GM21737 (cell line): ENCODE measurements at regions not wholly inside any gene's neighbourhood (a gene's known extent, or its start where the extent isn't known, plus 50 kb on each side); places are given as distances from the start of the nearest gene placed in this dataset.
"Not testable (repeated sequence)": the region's sequence is repeated elsewhere in the genome, so short reads cannot be mapped to it uniquely, and the experiment has no call there.

ENCODE experiments used
- ATAC-seq: cut with Tn5 transposase; IDR thresholded peaks from one replicate; pipeline ENCODE4 v1.9.1; 2021; ENCODE audit warnings: mild to moderate bottlenecking, moderate library complexity; ENCODE audit not compliant: unreplicated experiment

DNA sequence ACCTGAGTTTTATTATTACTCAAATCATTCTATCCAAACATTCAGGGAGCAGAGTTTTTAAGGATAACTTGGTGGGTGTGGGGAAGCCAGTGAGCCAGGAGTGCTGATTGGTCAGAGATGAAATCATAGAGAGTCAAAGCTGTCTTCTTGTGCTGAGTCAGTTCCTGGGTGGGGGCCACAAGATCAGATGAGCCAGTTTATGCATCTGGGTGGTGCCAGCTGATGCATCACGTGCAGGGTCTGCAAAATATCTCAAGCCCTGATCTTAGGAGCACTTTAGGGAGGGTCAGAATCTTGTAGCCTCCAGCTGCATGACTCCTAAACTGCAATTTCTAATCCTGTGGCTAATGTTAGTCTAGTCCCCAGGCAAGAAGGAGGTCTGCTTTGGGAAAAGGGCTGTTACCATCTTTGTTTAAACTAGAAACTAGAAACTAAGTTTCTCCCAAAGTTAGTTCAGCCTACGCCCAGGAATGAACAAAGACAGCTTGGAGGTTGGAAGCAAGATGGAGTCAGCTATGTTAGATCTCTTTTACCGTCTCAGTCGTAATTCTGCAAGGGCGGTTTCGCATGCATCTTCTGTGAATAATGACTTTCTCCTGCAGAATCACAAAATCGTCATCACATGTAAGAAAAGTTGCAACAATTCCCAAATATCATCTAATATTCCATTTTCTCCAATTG lies 97.5 kb downstream of the ZNF664 start:
- not testable (repeated sequence) for ATAC-seq

GRCh38 chr12:124071075-124071443 lies 98.0 kb downstream of the ZNF664 start:
- ATAC-seq: no peak

DNA sequence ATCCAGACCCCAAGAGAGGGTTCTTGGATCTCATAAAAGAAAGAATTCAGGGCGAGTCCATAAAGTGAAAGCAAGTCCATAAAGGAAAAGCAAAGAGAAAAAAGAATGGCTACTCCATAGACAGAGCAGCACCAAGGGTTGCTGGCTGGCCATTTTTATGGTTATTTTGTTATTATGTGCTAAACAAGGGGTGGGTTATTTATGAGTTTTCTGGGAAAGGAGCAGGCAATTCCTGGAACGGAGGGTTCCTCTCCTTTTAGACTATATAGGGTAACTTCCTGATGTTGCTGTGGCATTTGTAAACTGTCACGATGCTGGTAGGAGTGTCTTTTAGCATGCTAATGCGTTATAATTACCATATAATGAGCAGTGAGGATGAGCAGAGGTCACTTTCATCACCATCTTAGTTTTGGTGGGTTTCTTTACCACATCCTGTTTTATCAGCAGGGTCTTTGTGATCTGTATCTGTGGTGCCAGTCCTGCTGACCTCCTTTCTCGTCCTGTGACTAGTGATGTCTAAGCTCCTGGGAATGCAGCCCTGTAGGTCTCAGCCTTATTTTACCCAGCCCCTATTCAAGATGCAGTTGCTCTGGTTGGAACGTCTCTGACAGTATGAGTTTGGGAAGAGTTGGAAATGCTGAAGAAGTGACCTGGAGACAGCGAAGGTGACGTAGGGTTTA lies 100.5 kb downstream of the ZNF664 start:
- ATAC-seq: no peak

DNA sequence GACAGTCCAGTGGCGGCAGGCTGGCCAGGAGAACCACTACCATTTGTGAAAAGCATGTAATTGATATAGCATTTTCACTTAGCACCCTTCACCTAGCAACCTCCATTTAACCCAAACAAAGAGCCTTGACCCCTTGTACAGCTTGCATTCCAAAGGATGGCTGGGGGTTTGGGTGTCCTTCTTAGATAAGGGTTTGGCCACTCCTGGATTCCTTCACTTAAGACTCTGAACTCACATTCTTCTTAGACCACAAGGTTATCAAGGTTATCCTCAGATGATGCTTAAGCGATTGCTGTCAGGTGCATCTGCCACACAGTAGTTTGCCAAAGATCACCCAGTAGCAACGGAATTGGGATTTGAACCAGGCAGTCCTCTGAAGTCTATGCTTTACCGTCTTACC lies 102.8 kb downstream of the ZNF664 start:
- no peak for ATAC-seq

DNA sequence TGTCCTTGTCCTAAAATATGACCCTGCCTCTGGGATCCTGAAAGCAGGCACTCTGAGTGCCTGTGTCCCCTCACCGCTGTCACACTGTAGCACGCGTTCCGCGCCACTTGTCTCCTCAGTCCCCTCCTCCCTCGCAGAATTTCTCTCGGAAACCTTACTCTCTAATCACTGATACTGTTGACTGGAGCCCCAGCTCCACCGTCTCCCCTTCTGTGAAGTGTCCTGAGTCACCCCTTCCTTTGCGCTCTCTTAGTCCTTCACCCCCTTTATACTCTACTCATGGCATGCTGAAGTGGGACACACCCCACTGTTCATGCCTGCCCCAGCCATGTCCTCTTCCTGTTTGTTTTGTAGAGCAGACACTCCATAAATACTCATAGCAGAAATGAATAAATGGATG lies 104.7 kb downstream of the ZNF664 start:
- no peak for ATAC-seq

DNA sequence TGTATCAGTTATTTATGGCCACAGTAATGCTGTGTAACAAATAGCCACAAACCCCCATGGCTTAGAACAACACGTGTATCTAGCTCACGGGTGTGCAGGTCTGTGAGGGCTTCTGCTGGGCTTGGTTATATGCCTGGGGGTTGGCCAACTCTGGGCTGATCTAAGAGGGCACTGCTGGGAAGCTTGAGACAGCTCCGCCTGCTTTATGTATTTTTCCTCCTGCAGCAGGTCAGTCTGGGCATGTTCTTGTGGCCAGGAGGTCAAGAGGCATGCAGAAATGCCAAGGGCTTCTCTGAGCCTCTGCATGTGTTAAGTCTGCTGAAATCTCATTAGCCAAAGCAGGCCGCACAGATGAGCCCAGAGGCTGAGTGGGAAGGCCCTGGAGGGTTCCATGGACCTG lies 105.8 kb downstream of the ZNF664 start:
- no peak for ATAC-seq

- no peak for ATAC-seq
Measured at GRCh38 chr12:124080649-124081048, 107.6 kb downstream of the ZNF664 start.

DNA sequence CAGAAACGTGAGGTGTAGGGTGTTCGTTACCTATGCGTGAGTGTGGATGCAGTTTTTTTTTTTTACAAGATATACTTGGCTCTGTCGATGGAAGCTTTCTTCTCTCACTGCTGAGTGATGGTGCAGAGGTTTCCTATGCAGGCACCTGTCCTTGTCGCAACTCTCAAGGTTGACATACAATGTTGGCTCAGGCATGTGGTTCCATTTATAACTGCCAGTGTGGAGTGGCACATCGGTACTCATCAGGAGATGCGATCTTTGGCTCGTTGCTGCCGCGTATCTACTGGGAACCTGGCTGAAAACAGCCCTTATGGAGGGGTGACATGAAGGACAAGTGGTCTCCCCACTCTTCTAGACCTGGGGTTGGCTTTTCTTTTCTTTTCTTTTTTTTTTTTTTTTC lies 109.0 kb downstream of the ZNF664 start:
- no peak for ATAC-seq

- no peak for ATAC-seq
Measured at GRCh38 chr12:124082687-124083086, 109.7 kb downstream of the ZNF664 start.

- ATAC-seq: no peak
Measured at GRCh38 chr12:124083708-124084107, 110.7 kb downstream of the ZNF664 start.

GRCh38 chr12:124085419-124086296 lies 112.6 kb downstream of the ZNF664 start:
- no peak for ATAC-seq

DNA sequence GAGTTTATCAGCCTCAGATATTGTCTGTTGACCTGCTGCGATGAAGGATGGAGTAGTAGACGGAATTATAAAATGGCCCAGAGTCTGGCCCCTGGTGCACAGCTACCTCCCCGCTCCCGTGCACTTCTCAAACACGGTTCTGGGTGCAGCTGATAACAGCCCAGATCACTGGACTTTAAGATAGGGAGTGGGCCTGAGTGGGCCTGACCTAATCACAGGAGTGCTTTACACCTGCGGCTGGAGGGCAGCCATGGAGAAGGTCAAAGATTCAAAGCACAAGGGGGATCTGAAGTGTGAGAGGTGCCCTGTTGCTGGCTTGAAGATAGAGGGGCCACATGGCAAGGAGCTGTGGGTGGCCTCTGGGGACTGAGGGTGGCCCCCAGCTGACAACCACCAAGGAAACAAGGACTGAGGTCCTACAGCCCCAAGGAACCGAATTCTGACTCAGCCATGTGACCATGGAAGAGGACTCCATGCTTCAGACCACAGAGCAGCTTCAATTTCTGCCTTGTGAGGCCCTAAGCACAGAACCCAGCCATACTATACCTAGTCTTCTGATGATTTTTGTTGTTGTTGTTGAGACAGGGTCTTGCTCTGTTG lies 113.4 kb downstream of the ZNF664 start:
- no peak for ATAC-seq

- ATAC-seq: no peak
Measured at GRCh38 chr12:124087266-124088051, 114.4 kb downstream of the ZNF664 start.

DNA sequence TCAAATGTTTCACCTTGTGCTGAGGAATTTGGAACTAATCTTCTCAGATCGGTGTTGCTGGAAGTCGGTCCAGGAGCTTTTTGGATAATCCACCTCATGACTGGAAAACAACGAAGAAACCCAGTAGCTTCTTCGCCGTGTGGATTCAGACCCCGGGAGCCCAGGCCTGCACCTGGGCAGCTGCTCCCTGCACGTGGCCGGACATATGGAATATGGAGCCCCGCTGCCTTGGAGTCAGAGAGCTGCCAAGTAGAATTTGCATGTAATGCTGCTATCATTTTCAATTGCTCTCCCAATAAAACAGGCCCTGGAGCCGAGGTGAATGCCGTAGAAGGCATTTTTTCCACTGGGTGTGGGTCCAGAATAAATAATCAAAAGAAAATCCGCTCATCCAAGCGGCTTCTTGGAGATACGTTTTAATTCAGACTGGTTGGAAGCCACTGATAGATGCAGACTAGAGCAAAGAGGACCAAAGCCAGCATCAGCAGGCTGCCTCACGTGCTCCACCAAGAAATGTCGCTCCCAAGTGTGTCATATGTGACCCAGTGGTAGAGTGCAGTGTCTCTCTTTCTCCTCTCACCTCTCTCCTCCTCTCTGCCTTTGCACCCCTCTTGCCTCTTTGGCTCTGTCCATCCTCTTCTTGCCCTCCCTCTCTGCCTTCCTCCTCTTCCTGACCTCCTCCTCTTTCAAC lies 115.3 kb downstream of the ZNF664 start:
- no peak for ATAC-seq

- ATAC-seq: not testable (repeated sequence)
Measured at GRCh38 chr12:124089181-124089914, 116.3 kb downstream of the ZNF664 start.

DNA sequence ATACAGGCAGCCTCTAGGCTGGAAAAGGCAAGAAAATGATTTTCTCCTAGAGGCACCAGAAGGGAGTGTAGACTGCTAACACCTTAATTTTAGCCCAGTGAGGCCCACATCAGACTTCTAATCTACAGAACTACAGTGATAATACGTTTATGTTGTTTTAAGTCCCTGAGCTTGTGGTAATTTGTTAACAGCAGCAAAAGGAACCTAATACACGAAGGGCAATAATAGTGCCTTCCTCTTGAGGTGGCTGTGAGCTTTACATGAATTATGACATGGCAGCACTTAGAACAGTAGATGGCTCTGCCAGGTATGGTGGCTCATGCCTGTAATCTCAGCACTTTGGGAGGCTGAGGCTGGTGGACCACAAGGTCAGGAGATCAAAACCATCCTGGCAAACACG lies 118.8 kb downstream of the ZNF664 start:
- ATAC-seq: no peak

- not testable (repeated sequence) for ATAC-seq
Measured at GRCh38 chr12:124092532-124092931, 119.5 kb downstream of the ZNF664 start.

GRCh38 chr12:124093297-124093696 lies 120.3 kb downstream of the ZNF664 start:
- no peak for ATAC-seq

DNA sequence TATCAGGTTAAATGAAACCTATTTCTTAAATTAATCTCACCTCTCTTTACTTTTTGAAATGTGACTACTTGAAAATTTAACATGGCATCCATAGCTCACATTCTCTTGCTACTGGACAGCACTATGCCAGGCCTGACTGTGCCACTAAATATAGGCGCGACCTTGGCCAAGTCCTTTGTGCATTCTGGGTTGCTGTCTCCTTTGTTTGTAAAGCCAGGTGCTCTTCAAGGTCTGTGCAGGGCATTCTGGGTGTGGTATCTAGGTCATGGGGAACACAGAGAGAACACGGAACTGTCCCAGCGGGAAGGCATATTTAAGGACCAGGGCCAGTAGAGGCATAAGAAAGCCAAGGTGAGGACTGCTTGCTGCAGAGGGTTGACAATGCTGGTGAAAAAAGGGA lies 121.2 kb downstream of the ZNF664 start:
- no peak for ATAC-seq
